HuH-7.5 (cell line): ENCODE measurements at regions not wholly inside any gene's neighbourhood (a gene's known extent, or its start where the extent isn't known, plus 50 kb on each side); places are given as distances from the start of the nearest gene placed in this dataset.

Experiments
- DNase-seq: peaks from one replicate; pipeline ENCODE4 v3.0.0; 2011; ENCODE audit warnings: low spot score

DNA sequence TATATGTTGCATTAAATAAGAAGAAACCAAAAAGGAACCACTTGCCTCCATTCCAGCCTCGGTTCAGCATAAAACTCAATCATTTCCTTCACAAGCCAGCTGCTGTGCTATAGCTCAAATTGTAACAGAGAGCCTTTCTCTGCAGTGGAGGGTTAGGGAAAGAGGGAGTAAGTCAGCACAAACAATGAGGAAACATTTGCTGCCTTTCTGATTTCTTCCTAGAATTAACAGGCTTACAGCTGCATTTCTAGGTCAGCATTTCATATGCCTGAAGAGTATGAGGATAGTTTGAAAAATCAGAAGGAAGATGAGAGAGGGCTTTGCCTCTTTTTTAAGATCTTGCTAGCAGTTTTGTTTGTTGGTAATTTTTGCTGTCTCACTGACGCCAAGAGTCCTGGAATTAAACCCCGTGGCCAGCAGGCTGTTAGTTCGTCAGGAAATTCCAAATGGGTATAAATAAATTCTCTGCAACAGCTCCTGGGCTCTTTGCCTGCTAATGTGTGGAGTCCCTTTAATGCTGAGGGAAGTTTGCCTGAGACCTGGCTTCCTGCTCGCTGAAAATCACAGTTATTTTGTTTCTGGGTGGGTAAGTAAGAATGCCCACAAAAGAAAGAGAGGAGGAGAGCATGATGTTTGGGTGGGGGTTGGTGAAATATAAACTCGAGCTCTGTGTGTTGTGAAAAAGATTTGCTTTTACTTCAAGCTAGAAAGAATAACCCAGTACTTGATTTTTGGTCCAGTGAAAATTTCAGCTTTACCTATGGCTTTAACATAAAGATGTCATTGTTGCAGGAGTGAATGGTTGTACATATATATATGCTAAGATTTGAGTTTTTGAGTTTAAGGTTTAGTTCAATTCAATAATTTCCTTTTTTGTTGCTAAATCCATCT is 148.1 kb upstream of the DMRT1 start:
- no peak for DNase-seq

DNA sequence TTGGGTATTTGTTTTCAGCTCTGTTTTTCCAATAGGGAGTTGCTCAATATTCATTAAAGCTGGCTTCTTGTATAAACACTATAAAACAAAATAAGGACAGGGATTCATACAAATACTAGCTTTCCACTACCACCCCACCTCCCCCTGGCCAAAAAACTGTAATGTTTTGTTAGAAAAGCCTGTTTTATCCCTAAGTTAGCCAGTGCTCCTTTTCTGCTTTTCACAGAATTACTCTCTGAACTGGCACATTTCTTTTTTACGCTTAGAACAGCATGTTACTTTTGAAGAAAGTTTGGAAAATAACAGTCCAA is 147.4 kb upstream of the DMRT1 start:
- no peak for DNase-seq

DNA sequence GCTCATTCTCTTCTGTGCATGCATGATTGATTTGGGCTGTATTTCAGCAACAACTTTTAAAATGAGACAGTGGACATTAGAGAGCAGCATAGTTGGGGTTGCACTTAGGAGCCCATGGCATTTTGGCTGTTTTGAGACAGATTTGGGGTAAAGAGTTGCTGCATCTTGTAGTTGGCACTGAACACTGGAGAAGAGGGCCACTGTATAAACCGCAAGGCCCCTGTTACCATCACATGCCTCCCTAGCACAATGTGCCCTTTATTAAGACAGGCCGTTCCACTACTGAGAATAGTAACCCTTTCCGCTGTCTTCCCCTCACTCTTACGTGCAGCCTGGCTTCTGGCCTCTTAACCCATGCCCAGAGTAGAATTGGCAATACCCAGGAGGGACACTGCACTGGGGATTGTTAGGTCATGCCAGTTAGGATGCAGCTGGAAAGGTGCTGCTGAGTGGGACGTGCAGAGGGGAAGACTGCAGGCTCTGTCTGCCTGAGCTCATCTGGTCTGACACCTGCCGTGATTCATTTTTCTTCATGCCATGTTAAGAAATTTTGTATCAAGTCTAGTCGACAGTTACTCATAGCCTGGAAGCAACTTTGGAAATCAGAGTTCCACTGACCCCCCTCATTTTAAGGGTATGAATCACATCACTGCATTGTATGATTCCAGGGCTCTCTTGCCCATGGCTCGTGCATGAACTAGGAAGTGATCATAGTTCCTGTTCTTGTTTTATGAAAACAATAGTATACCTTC is 146.9 kb upstream of the DMRT1 start:
- DNase-seq, result no peak

DNA sequence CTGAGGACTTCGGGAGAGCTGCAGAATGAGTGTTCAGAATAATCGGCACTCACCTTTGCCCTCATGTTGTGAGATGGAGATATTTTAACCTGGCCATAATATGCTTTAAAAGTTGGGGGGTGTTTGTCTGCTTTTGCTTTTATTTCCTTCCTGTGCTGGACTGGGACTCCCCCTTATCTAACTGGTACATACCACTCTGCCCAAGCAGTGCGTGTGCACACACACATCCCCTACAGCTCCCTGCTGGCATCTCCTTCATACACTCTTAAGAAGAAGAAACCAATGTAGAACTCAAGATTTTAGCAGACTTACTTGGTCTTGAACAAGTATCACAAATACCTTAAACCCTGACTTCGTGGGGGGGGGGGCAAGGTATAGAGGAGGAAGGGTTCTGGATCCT is 146.2 kb upstream of the DMRT1 start:
- DNase-seq, result no peak

DNA sequence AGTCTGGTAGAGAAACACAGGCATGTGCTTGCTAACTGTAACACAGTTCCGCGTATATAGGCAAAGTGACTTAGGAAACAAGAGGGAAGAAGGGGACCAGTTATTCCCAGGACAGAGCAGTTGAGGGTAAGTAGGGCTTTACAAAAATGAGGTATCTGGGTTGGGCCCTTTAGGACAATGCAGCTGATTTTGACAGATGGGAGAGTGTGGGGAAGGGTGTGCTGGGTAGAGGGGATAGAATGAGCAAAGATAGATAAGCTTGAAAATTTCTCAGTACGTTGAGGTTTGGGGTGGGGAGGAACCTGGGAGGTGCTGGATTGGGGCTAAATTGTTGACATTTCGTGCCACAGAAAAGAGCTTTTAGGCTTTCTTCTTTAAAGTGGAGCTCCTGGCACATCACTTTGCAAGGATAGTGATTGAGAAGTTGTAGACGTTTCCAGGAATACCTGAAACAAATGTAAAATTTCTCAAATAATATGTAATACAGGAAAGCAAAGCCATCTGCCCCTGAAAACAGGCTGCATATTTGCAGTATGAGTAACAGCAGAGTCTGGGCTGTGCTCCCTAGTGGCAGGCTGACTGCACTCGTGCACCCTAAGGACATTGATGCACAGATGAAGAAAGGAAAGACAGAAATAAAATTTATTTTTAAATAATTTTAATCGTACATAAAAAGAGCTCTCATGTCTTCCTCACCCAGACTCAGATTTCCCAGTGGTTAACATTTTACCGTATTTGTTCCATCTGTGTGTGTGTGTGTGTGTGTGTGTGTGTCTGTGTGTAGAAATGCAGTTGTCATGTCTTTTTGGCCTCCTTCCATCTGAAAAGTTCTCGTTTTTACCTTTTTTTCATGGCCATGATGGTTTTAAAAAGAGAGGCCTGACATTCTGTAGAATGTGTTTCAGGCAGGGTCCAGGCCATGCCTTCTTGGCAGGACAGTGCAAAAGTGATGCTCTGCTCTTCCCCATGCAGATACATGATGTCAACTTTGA is 144.9 kb upstream of the DMRT1 start:
- DNase-seq, result no peak

DNA sequence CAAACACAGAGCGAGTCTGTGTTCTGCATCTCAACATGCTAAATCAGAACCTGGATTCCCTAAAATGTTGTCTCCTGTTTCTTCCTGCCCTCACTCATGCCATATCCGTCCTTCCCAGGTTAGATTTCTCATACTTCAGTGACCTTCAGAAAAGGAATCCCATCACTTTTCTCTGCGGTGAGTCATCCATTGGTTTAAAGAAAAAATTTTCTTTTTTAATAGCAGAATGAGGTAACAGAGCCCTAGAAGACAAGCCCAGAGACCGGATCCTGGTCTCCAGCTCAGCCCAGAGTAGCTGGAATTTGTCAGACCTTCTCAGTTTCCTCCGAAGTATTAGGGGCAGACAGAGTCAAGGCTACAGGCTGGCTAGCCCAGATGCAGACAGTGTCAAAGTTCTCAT is 143.2 kb upstream of the DMRT1 start:
- no peak for DNase-seq

DNA sequence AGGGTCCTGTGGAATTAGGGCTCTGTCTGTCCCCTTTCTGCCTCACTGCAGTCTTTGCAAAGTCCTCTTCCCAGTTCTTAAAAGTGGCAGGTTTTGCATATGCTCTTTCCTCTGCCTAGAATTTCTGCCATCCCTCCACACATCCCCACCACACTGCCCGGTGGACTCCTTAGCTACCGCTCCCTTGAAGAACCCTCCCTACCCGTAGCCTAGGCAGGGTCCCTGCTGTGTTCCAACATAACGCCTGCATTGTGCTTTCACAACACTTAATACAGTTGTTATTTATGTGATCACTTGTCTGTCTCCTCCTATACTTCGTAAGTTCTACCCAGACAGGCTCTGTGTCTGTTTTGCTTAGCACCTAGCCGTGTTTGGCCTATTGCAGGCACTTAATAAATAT is 142.5 kb upstream of the DMRT1 start:
- no peak for DNase-seq

DNA sequence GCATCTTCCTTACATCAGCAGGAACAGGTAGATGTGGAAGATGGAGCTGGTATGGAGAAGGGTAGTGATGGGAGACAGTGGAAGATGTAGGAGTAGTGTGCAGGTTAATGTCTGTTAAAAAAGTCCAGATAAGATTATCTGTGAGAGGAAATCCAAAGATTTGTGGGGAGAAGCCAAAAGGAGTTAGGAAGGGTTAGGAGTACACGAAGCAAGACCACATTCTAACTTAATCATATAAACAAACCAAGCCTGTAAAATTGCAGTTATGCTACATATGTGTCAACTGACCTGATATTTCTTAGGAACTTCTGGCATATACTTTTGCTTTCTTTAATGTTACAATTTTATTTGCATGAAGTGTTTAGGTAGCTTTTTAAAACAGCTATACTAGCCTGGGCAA is 142.1 kb upstream of the DMRT1 start:
- no peak for DNase-seq

DNA sequence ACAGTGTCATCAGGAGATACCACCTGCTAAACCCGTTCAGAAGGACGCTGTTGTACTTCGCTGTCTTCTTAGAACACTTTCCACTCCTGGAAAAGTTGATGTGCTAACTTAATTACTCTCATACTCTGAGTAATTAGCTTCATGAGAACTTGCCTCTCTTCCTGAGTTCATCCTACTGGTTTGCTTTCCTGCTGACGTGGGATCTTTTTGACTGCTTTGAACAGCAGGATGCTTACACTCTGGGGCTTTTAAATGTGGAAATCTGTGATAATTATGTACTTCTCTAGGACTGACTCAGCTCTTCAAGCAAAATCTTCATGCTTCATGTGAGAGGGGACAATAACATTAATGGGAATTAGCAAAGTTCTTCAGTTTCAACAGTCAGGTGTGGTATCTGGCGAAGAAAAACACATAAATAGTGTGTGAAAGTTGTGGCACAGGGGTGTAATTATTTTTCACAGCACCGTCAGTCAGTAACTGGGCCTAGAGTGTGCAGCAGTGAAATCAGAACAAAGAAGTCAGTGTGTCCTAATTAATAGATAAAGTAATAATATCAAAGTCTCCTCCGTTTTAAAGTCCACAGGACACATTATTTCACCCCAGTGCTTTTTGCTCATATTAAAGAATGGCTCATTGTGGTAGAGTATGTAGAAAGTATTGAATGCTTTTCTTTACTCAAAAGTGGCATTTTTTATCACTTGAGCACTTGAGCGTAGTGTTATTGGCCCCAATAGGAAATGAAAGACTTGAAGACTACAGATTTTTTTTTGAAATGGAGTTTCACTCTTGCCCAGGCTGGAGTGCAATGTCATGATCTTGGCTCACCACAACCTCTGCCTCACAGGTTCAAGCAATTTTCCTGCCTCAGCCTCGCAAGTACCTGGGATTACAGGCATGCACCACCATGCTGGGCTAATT is 140.9 kb upstream of the DMRT1 start:
- DNase-seq, result no peak

DNA sequence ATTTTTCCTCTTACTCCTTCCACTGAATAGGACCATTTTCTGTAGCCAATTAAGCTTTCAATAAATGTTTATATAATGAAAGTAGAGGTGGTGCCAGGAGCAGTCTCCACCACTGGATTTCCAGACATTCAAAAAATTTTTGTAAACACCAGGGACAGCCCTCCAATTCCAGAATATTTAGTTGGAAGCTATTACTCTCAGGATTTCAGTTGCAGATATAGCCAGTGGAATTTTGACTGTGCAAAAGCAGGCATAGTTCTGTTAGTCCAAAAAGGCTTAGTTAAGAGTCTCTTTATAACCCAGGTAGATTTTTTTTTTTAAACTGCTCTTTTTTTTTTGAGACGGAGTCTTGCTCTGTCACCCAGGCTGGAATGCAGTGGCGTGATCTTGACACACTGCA is 138.1 kb upstream of the DMRT1 start:
- no peak for DNase-seq

DNA sequence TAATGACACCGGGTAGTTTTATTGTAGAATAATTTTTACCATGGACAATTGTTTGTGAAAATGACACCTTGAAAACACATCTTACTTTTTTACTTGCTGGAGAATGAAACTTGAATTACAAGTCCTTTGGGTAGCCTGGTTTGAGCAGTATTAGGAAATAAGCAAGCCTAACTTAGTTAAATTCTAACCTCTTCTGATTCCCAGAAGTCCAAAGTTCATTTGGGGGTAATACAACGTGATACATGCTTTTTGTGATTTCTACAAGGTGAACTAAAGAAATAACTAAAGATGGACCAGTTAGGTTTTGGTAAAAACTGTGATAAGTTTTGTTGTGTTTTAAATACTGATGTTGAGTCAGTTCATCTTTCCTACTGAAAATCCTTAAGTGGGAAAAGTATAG is 135.4 kb upstream of the DMRT1 start:
- no peak for DNase-seq

DNA sequence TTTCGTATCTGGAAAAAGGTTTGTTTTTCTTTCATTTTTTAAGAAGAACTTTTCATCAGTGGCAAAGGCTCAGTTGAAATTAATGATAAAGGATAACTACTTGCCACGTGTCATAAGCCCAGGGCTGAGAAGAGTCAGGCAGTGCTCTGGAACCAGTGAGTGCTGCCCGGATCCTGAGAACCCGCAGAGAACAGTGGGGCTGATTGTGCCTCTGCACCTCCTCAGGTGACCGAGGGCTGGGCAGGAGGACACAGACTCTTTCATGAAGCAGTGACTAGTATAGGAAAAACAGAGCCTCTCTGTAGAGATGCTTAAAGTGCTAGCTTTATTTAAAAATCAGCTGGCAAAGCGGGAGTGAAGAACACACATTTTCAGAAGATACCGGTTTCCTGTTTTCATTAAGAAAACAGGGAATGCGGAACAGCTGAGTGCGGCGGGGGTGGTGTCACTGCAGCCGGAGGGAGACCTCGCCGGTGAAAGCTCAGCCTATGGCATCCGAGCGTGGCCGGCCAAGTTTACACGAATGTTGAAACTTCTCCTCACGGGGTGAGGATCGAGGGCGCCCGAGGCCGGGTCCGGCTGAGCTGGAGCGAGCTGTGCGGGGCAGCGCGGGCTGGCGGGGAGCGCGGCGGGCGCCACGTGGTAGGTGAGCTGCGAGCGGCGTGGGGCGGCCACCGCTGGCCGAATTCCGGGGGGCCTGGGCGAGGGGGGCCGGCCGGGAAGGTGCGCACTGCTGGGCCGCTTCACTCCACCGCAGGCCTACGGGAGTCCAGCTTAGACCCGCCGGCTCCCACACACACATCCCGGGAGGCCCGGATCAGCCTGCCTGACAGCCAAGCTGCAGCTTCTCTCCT is 134.7 kb upstream of the DMRT1 start:
- DNase-seq, result peak; percentile 52

DNA sequence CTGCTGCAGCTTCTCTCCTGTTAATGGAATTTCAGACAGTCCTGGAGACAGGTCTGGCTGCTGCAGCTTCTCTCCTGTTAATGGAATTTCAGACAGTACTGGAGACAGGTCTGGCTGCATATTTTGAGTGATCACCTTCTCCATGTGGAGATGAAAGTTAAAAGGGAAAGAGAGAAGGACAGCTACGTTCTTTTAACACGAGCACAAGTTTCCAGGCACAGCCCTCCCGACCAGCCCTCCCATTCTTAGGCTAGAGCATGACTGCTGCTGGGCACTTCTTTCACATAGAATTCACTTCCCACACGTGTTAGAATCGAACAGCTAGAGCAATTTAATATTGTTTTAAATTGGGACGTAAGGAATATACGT is 133.3 kb upstream of the DMRT1 start:
- no peak for DNase-seq

DNA sequence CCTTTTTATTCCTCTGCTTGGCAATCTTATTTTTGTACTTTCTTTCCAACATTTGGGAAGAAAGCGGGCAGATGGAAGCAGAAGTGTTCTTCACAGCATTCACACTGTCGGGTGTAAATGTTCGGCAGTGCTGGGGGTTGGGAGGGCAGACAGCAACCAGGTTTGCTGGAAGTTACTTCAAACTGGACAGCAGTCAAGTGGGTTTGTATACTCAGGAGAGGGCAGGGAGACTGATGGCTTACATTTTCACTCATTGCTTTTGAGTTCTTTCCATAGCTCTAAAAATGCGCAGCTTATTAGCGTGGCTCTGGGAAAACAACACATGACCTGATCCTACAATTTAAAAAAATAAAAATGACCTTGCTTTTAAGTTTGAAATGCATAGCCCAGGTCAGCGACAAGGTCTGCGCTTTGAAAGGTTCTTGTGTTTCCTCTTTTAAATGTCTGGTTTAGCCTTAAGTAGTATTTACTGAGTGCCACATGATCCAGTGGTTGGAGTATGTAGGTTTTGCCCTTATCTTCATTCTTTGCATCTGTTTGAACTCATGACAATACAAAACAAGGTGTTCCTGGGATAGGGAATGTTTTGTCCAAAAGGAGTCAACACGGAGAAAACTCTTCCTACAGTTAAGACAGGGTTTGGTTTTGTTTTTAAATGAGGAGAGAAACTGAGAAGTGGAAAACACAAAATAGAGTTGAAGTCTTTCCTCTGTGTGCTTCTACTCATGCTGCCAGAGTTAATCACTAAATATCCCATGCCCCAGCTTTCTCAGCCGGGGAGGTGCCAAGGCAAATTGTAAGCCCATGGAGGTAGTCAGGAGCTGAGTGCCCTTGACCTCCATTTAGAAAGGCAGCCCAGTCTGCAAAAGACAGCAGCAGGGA is 132.7 kb upstream of the DMRT1 start:
- DNase-seq, result no peak

DNA sequence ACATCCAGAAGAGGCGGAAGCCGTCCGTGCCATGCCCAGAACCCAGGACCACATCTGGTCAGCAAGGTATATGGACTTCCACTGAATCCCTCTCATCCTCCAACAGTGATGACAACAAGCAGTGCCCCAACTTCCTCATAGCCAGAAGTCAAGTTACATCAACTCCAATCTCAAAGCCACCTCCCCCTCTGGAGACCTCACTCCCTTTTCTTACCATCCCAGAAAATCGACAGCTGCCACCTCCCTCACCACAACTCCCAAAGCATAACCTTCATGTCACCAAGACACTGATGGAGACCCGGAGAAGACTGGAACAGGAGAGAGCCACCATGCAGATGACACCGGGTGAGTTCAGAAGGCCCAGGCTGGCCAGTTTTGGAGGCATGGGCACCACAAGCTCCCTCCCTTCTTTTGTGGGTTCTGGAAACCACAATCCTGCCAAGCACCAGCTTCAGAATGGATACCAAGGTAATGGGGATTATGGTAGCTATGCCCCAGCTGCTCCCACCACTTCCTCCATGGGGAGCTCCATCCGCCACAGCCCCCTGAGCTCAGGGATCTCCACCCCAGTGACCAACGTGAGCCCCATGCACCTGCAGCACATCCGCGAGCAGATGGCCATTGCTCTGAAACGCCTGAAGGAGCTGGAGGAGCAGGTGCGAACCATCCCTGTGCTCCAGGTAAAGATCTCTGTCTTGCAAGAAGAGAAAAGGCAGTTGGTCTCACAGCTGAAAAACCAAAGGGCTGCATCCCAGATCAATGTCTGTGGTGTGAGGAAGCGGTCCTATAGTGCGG is 130.3 kb upstream of the DMRT1 start:
- DNase-seq, result no peak

DNA sequence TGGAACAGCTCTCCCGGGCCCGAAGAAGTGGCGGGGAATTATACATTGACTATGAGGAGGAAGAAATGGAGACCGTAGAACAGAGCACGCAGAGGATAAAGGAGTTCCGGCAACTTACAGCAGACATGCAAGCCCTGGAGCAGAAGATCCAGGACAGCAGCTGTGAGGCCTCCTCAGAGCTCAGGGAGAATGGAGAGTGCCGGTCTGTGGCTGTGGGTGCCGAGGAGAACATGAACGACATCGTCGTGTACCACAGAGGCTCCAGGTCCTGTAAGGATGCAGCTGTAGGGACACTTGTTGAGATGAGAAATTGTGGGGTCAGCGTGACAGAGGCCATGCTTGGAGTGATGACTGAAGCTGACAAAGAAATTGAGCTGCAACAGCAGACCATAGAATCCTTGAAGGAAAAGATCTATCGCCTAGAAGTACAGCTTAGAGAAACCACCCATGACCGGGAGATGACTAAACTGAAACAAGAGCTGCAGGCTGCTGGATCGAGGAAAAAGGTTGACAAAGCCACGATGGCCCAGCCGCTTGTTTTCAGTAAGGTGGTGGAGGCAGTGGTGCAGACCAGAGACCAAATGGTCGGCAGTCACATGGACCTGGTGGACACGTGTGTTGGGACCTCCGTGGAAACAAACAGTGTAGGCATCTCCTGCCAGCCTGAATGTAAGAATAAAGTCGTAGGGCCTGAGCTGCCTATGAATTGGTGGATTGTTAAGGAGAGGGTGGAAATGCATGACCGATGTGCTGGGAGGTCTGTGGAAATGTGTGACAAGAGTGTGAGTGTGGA is 129.5 kb upstream of the DMRT1 start:
- no peak for DNase-seq

DNA sequence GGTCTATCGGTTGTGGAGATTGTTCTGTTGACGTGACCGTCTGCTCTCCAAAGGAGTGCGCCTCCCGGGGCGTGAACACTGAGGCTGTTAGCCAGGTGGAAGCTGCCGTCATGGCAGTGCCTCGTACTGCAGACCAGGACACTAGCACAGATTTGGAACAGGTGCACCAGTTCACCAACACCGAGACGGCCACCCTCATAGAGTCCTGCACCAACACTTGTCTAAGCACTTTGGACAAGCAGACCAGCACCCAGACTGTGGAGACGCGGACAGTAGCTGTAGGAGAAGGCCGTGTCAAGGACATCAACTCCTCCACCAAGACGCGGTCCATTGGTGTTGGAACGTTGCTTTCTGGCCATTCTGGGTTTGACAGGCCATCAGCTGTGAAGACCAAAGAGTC is 128.9 kb upstream of the DMRT1 start:
- DNase-seq, result no peak

DNA sequence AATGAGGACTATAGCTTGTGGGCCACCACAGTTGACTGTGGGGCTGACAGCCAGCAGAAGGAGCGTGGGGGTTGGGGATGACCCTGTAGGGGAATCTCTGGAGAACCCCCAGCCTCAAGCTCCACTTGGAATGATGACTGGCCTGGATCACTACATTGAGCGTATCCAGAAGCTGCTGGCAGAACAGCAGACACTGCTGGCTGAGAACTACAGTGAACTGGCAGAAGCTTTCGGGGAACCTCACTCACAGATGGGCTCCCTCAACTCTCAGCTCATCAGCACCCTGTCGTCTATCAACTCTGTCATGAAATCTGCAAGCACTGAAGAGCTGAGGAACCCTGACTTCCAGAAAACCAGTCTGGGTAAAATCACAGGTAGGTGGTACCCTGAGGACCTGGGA is 128.4 kb upstream of the DMRT1 start:
- DNase-seq, result no peak
